SIG-M5 treated with dmso at 0.1 percent for 504 hours (cell line): ENCODE measurements at regions not wholly inside any gene's neighbourhood (a gene's known extent, or its start where the extent isn't known, plus 50 kb on each side); places are given as distances from the start of the nearest gene placed in this dataset.
"Not testable (repeated sequence)": the region's sequence is repeated elsewhere in the genome, so short reads cannot be mapped to it uniquely, and the experiment has no call there.

Experiments used
- DNase-seq: peaks from one replicate; lab custom pipeline; 2025; ENCODE audit not compliant: unreplicated experiment; lab: John Stamatoyannopoulos, UW

DNA sequence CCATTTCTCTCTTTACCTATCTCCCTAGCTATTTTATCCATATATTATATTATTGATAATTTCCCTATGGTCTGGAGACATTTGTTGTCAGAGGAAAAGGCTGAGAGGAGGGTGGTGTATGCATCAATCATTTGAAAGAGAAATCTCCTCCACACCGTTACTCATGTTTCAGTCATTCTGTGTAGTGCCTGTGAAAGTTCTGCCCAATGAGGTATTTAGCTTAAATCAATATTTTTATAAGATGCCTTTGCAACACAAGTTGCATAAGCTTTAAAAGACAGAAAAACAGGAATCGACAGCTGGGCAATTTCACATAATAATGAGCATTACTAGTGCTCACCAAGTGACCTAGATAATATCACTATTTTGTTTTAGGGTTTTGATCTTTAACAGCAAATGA, 363.7 kb upstream of the FSIP2 start:
- DNase-seq, result no peak

DNA sequence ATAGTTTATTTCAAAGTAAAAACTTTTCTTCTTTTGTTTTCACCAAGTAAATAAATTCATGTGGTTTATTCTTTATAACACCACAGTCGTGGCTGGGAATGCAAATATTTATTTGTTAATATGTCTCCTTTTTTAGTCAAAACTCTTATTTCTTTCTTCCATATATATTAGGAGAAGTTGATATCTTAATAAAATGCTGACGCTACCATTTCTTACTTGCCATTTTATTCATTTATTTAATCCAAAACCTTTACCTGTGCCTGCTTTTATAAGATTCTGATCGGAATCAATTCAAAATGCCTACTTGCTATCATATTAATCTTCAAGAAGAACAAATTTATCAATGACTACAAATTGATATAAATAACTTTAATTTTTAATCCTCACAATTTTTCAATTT, 362.9 kb upstream of the FSIP2 start:
- DNase-seq, result no peak

GRCh38 chr2:185381631-185382030, 357.0 kb upstream of the FSIP2 start:
- no peak for DNase-seq

GRCh38 chr2:185384822-185385560, 353.6 kb upstream of the FSIP2 start:
- no peak for DNase-seq

- DNase-seq, result no peak
Observed at GRCh38 chr2:185388226-185388625, 350.4 kb upstream of the FSIP2 start.

DNA sequence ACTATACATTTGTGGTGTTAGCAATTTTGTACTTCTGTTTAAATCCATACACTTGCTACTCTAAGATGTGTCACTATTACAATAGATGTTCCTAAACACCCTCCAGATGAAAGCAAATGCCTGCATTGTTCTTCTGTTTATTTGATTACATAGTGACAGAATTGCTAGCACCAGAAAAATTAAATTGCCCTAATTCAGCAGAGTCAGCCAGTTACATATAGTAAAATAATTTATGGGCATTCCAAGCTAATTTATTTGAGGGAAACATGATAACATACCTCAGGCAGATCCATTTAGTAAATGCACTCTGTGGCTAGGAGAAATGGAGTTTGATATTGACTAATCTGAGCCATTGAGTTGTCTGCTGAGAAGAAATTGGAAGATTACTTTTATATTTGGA, 347.1 kb upstream of the FSIP2 start:
- no peak for DNase-seq

DNA sequence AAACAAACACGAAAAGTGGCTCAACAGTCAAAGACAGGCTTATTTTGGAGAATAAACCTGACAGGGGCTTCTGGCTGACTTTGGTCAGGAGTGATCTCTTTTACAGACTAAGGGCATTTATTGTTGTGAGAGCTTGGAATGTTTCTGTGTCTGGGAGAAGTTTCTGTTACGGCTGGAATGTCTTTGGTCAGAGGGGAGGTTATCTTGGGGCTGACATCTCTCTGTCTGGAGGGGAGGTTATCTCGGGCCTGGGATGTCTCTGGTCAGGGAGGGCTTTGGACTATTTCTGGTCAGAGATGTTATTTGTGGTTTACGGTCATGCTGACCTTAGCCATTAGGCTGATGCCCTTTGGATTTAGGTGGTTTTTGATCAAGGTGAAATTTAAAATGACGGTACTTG, 345.5 kb upstream of the FSIP2 start:
- no peak for DNase-seq

DNA sequence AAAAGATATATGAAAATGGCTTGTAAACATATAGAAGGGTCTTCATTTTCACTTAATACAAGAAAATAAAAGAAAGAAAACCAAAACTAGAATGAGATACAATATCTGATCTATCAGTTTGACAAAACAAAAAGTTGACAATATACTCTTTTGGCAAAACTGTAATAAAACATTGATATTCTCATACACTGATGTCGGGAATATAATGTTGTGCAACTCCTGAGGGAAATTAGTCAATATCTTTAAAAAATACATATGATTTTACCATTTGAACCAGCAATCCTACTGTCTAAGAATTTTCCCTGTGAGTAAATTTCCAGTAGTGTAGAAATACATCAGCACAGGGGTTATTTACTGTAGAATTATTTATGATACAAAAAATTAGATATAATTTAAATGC, 336.1 kb upstream of the FSIP2 start:
- DNase-seq, result no peak

GRCh38 chr2:185404578-185404977, 334.0 kb upstream of the FSIP2 start:
- no peak for DNase-seq

DNA sequence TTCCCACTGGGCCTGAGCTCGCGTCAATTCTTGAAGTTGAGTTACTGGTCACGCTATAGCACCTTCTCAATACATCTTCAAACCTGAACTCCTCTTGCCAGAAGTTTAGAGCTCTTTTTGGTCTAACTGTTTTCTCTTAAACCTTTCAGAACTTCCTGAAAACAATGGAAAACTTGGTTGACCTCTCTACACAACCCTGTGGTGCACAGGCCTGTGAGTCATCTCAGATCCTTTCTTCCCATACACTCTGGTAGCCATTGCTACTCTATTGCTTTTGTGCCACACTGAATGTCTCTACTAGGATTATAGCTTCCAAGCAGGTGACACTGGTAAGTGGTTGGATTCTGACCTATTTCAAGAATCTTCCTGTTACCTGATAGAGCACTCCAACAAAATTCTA, 321.5 kb upstream of the FSIP2 start:
- no peak for DNase-seq

GRCh38 chr2:185417688-185418087, 320.9 kb upstream of the FSIP2 start:
- no peak for DNase-seq

DNA sequence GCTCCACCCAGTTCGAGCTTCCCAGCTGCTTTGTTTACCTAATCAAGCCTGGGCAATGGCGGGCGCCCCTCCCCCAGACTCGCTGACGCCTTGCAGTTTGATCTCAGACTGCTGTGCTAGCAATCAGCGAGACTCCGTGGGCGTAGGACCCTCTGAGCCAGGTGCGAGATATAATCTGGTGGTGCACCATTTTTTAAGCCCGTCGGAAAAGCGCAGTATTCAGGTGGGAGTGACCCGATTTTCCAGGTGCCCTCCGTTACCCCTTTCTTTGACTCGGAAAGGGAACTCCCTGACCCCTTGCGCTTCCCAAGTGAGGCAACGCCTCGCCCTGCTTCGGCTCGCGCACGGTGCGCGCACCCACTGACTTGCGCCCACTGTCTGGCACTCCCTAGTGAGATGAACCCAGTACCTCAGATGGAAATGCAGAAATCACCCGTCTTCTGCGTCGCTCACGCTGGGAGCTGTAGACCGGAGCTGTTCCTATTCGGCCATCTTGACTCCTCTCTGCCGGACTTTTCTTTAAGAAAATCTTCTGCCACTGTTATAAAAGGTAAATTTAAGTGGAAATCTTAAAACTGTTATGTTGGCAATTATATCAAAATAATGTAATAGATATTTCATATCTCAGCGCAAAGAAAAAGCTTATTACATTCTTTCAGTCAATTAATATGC, 313.5 kb upstream of the FSIP2 start:
- DNase-seq, result not testable (repeated sequence)

- no peak for DNase-seq
Observed at GRCh38 chr2:185428000-185428399, 310.6 kb upstream of the FSIP2 start.

DNA sequence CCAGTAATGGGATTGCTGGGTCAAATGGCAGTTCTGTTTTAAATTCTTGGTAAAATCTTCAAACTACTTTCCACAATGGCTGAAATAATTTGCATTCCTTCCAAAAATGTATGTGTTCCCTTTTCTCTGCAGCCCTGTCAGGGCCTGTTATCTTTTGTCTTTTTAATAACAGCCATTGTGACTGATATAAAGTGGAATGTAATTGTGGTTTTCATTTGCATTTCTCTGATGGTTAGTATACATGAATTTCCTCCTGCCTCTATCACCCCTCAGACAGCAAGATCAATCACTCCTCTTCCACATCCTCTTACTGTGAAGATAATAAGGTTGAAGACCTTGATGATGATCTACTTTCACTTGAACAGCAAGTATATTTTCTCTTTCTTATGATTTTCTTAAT, 304.8 kb upstream of the FSIP2 start:
- DNase-seq, result no peak

- no peak for DNase-seq
Observed at GRCh38 chr2:185436787-185437372, 301.7 kb upstream of the FSIP2 start.

DNA sequence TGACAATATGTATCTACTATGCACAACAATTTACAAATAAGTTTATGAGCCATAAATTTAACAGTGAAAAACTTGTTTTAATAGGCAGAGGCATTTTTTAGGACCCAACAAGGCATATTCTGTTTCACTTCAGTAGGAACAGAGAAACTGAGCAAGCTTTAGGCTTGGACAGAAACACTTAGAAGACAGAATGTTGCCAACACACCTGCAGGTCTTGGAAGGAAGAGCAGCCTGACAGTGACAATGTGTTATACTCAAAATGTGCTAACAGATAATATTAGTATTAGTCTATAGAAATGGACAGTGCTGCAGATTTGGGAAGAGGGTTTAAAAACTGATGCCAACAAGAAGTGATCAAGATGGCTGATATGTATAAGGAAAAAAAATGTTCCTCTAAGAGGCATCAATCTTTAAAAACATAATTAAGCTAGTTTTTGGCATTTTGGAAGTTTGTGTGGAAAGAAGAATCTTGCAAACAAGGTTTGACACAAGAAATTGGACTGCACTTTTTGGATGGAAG, 297.1 kb upstream of the FSIP2 start:
- no peak for DNase-seq

DNA sequence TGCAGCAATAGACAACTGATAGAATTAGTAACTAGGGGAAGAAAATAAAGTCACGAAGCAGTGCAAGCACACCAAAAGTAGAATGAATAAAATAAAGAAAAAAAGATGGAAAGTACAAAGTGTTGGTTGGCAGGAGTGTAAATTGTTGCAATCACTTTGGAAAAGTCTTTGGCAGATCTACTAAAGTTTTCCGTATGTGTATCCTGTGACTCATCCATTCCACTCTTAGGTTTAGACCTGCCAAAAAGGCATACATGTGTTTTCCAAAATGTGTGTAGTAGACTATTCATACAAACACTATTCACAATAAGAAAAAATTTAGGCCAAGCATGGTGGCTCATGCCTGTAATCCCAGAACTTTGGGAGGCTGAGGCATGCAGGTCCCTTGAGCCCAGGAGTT, 282.1 kb upstream of the FSIP2 start:
- DNase-seq, result no peak

DNA sequence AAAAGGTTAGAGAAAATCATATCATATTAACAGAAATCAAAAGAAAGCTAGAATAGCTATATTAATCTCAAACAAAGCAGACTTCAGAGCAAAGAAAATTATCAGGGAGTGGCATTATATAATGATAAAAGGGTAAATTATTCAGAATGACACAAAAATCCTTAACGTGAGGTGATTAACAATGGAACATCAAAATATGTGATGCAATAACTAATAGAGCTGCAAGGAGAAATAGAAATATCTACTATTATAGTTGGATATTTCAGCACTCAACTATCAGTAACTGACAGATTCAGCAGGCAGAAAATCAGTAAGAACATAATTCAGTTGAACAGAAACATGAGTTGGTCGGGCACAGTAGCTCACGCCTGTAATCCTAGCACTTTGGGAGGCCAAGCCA, 275.1 kb upstream of the FSIP2 start:
- DNase-seq, result no peak

- DNase-seq, result no peak
Observed at GRCh38 chr2:185466915-185467314, 271.7 kb upstream of the FSIP2 start.

DNA sequence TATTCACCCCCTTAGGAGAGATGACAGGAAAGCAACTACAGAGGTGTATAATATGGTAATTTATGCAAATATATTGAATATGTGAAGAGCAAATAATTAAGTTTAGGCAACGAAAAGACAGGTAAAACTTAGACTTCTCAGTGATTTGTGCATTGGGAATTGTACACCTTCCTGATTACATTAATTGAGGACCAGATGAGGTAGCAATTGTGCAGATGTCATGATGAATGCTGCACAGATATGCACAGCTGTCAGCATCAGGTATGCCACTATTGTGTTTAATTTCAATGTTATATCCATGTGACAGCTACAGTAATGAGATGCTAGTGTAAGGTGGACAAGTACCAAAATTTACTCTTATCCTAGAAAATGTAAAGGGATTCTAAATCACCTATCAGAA, 267.2 kb upstream of the FSIP2 start:
- DNase-seq, result no peak

DNA sequence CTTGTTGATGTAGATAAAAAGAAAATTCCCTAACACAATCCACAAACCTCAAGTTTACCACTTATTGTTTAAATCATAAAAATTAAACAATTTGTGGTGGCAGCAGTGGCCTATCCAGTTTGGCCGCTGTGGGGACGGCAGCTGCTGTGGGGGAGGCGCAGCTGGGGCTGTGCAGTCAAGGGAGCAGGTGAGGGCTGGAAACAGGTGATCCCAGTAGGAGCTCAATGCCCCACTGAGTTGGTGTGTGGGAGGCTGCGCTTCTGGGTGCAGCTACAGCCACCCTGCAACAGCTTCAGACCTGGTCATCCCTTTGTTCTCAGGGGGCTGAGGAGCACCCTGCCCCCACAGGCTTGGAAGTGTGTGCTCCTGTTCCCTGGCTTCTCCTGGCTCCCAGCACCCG, 266.0 kb upstream of the FSIP2 start:
- DNase-seq, result no peak

DNA sequence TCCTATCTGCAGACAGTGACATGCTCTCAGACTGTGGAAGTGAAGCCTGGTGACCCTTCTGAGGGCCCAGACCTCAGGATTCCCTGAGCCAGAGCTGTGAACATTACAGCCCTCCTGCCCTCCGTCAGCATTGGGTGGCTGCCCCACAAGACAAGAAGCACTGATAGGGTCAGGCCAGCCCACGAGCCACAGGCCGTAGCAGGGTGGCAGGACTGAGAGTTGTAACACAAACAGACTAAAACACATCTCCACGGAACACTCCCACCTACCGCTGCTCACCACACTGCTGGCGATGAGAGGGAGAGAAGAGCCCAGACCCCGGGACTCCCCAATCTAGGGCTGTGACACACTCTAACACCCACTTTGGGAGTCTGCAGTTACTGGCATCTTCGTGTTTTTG, 264.8 kb upstream of the FSIP2 start:
- DNase-seq, result no peak
